HFF-Myc (cell line): ENCODE measurements at regions not wholly inside any gene's neighbourhood (a gene's known extent, or its start where the extent isn't known, plus 50 kb on each side); places are given as distances from the start of the nearest gene placed in this dataset.

Experiments used
- DNase-seq: peaks from one replicate; pipeline ENCODE4 v3.0.0-alpha.2; 2011; ENCODE audit warnings: low read depth; ENCODE audit errors: extremely low read depth
- H3K4me3 ChIP-seq: replicated peaks from 2 replicates; pipeline ENCODE4 v1.5.1; 2011; ENCODE audit warnings: low read depth, mild to moderate bottlenecking, control low read depth, low read length
- TF ChIP-seq, protein P1 (sequence below): IDR thresholded peaks from 2 replicates; pipeline ENCODE4 v1.5.1; 2012; ENCODE audit warnings: mild to moderate bottlenecking, low read depth, low read length, control low read depth; ENCODE audit errors: missing control alignments

DNA sequence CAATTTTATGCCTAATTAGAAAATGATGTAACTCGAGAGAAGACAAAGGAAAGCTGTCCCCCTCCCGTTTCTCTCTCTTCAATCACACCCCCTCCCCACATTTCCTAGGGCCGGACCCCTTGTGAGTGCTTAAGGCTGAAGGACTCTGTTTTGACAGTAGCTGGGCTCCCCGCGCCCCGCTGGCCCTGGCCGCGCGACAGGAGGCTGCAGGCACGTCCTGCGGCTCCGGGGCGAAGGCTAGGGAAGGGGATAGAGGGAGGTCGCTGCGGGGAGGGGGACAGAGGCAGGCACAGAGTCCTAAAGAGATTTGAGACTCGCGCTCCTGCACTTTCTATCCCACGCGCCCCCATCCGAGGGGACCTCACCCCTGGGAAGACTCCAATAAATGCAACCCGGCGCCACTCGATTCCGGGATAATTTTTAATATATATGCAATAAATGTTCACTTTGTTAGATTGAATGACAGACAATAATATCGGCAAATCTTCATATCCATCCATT, 56.2 kb upstream of the TMEM33 start:
- TF ChIP-seq, protein P1, sequence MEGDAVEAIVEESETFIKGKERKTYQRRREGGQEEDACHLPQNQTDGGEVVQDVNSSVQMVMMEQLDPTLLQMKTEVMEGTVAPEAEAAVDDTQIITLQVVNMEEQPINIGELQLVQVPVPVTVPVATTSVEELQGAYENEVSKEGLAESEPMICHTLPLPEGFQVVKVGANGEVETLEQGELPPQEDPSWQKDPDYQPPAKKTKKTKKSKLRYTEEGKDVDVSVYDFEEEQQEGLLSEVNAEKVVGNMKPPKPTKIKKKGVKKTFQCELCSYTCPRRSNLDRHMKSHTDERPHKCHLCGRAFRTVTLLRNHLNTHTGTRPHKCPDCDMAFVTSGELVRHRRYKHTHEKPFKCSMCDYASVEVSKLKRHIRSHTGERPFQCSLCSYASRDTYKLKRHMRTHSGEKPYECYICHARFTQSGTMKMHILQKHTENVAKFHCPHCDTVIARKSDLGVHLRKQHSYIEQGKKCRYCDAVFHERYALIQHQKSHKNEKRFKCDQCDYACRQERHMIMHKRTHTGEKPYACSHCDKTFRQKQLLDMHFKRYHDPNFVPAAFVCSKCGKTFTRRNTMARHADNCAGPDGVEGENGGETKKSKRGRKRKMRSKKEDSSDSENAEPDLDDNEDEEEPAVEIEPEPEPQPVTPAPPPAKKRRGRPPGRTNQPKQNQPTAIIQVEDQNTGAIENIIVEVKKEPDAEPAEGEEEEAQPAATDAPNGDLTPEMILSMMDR: no peak
- DNase-seq: no peak
- H3K4me3 ChIP-seq: no peak overlapping the region

DNA sequence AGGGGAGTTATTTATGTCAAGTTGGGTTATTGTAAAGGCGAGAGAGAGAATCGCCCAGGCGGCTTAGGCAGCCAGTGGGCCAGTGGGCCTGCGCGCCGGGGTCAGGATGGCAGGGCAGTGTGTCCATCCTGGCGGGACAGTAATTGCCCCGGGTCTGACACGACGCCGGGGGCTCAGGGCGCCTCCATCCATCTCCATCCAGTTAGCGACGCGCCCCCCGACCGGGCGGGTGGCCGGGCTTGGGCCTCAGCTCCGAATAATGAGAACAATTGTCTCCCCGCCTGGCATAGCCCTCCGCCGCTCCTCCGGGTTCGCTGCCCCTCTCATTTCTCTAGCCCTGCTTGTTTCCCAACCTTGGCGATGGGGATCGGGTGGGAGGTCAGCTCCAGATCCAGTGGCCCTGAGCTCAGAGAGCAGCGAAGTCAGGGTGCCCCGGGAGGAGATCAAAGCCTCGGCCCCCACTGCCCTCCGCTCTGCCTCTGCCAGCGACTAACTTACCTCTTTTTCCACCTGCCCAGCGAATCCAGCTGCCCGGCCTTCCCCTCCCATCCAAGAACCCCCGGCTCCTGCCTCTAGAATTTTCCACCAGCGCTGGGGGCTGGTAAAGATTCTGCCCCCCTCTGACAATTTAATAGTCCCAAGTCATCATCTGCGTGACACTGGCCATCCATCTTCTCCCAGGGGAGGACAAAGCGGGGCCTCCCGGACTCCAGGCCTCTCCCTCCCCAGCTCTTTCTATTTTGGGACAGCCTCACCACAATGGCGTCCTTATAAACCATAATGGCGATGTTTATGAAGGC, 56.9 kb upstream of the TMEM33 start:
- H3K4me3 ChIP-seq: no peak overlapping the region
- DNase-seq: no peak
- TF ChIP-seq, protein P1: no peak

DNA sequence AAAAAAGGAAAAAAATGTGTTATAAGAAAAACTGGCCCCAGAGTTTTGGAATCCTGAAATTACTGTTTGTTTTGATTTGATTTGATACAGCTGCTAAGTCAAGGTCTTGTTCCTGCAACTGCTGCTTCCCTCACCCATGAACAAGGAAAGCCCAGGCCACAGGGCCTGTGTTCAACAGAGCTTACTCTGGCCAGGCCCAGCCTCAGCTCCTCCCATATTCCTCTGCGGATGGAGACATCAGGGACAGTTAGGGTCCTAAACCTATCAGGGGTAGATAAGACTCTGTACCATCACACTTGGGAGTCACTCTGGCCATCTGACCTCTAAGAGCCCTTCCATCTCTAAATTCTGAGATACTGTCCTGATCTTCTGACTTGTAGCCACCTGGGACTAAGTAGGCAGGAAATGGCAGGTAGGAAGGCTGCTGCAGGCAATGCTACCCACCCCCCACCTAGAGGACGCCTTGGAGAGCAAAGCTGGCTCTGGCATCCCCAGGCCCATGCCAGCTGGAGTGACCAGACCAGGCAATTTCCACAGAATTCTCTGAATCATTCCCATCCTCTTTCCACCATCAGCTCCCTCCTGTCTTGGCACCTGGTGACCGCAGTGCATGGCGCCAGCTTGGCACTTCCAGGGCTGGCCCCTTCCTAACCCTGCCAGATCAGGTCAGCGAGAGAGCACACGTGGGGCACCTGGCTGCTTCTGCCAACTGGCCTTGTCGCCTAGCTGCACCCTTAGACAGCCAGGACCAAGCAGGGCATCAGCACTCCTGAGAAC, 58.0 kb upstream of the TMEM33 start:
- no peak for DNase-seq
- H3K4me3 ChIP-seq: no peak overlapping the region
- TF ChIP-seq, protein P1: no peak

- TF ChIP-seq, protein P1: no peak
- no peak overlapping the region for H3K4me3 ChIP-seq
- DNase-seq: no peak
Observed at GRCh38 chr4:41874873-41875272, 60.4 kb upstream of the TMEM33 start.

DNA sequence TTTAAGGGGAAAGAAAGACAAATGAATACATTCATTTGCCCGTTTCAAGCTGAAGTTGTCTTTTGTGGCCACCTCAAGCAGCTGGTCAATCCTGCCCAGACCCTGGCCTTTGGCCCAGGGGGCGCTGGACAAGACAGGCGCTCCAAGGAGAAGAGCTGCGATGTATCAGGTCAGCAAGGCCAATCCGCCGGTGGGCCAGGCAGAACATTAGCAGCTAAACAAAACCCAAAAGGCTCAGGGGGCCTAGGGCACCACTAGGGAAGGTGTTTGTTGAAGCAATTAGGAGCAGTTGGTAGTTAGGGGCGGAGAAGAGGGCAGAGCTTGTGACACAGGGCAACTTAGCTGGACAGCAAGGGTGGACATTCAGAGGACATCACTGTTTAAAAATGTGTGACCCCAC, 60.8 kb upstream of the TMEM33 start:
- DNase-seq: no peak
- no peak overlapping the region for H3K4me3 ChIP-seq
- TF ChIP-seq, protein P1: no peak

DNA sequence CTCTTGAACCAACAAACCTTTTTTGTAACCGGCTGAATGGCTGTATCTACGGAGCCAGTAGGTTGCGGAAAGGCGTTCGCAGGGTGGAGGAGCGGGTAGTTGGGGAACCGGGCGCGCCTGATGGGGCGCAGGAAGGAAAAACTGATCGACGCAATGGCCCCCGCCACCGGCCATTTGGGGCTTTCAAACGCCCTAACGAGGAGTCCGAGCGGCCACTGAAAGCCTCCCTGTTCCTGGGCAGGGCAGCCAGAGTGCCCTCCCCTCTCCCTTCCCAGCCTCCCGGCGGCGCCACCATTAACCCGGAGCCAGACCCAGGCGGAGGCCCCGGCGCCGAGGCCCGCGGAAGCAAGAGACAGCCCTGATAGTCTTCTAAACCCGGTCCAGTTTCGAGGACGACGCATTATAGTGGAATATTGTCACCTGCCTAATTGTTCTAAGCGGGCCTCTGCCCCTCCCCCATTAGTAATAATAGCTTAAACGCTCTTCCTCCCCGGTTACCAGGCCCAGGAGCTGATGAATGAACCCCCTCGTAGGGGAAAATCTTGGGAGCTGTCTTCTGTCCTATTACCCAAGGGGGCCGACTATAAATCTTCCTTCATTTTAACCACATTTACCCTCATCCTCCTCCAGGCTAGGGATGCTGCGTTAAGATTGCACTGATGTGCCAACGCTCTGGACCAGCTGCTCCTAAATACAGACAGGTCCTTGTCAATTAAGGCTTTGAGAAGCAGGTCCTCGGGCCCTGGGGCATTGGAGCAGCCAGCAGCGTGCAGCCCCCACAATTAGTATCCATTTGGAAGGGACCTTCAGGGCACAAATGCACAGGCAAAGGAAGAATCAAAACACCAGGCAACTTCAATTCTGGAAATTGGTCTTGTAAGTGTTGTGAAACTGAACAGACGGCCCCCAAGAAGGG, 61.6 kb upstream of the TMEM33 start:
- TF ChIP-seq, protein P1: no peak
- no peak overlapping the region for H3K4me3 ChIP-seq
- DNase-seq: no peak
